ENCODE measurements at regions not wholly inside any gene's neighbourhood (a gene's known extent, or its start where the extent isn't known, plus 50 kb on each side); places are given as distances from the start of the nearest gene placed in this dataset.

DNA sequence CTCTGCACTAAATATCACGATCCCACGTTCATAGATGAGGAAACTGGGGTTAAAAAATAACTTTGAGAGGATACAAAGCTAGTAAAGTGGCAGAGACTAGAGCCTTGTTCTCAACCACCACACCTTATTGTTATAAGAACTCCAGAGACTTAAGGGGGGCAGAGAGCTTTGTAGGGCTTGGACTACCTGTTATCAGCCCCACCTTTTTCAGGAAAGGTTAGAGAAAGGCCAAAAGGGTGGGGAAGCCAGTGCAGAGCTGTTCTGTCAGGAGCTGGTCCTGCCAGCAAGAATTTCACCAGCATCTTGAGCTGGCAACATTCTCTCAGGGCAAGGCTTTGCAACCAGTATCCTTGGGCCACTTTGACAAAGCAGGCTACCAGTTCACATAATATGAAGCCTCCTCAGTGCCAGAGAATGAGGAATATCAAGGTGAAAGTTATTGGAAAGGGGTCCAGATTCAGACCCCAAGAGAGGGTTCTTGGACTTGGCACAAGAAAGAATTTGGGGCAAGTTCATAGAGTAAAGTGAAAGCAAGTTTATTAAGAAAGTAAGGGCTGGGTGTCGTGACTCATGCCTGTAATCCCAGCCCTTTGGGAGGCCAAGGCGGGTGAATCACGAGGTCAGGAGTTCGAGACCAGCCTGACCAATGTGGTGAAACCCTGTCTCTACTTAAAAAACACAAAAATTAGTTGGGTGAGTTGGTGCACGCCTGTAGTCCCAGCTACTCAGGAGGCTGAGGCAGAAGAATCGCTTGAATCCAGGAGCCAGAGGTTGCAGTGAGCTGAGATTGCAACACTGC is 66.2 kb upstream of the CLINT1 start:
- no peak for DNase-seq (ENCODE audit: low read depth)

DNA sequence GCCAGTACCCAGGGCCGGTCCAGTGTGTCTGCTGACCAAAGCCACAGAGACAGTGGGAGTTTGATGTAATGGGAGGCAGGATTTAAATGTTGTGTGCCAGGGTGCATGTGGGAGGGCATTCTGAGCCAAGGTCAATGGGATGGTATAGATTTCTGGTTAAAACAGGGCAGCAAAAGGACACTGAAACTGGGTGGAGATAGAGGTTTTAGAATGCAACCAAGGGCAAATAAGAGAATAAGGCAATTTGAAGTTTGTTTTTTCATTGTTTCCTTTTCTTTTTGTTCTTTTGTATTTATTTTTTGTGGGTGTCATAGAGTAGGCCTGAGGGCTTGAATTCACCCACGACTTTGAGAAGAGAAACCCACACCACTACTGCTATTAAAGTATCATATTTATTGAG is 65.5 kb upstream of the CLINT1 start:
- no peak for DNase-seq (ENCODE audit: low read depth)

GRCh38 chr5:157923765-157924164 is 64.8 kb upstream of the CLINT1 start:
- DNase-seq (ENCODE audit: low read depth): no peak

- no peak for DNase-seq (ENCODE audit: low read depth)
These were observed 63.1 kb upstream of the CLINT1 start for GRCh38 chr5:157922026-157922425.

DNA sequence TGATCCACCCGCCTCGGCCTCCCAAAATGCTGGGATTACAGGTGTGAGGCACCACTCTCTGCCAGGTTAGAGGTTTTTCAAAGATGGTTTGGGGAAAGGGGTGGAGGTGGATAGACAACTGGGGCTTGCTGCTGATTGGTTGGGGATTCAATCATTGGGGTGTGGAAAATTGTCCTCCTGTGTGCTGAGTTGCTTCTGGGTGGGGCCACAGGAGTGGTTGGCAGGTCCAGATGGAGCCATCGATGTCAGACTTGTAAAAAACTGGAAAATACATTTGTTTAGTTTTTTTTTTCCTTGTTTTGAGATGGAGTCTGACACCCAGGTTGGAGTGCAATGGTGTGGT is 61.9 kb upstream of the CLINT1 start:
- no peak for DNase-seq (ENCODE audit: low read depth)

DNA sequence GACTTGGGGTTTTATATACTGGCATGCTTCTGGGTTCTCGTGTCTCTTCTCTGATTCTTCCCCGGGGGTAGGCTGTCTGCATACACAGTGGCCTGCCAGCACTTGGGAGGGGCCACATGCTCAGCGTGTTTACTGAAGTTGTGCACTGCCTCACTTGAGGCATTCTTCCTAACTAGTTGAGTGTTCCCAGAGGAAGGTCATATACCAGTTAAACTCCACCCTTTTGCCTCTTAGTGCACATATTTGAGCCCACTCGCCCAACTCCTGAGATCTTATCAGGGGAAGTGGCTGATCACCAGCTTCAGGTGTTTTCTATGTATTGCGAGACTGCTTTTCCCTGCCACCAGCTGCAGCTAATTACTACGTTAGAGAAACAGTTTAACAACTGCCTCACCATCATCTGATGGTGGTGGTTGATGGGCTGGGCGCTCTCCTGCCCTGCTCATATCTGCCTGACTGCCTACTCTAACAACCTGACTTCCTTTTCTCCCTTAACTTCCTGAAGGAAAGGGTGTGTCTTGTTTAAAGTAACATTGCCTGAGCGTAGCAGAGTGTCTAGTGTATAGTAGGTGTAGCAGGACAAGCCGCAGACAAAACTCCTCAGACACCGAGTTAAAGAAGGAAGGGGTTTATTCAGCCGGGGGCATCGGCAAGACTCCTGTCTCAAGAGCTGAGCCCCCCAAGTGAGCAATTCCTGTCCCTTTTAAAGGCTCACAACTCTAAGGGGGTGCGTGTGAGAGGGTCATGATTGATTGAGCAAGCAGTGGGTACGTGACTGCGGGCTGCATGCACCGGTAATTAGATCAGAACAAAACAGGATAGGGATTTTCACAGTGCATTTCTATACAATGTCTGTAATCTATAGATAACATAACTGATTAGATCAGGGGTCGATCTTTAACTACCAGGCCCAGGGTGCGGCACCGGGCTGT is 60.1 kb upstream of the CLINT1 start:
- DNase-seq (ENCODE audit: low read depth): no peak

DNA sequence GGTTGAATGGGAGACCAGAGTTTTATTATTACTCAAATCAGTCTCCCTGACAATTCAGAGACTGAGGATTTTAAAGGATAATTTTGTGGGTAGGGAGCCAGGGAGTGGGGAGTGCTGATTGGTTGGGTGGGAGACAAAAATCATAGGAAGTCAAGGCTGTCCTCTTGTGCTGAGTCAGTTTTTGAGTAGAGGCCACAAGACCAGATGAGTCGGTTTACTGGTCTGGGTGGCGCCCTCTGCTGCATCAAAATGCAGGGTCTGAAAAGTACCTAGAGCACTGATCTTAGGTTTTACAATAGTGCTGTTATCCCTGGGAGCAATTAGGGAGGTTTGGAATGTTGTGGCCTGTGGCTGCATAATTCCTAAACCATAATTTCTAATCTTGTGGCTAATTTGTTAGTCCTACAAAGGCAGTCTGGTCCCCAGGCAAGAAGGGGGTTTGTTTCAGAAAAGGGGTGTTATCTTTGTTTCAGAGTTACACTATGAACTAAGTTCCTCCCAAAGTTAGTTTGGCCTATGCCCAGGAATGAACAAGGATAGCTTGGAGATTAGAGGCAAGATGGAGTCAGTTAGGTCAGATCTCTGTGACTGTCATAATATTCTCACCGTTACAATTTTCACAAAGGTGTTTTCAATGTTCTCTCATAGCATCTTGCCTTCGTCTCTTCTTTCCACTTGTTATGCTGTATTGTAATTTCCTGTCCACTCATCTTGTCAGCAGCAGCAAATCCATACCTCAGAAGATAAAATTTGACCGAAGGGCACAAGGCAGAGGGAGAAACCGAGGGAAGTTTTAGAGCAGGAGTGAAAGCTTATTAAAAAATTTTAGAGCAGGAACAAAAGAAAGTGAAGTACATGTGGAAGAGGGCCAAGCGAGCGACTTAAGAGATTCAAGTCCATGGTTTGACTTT is 59.2 kb upstream of the CLINT1 start:
- DNase-seq (ENCODE audit: low read depth): peak; percentile 70

GRCh38 chr5:157917491-157917890 is 58.5 kb upstream of the CLINT1 start:
- DNase-seq (ENCODE audit: low read depth): no peak

DNA sequence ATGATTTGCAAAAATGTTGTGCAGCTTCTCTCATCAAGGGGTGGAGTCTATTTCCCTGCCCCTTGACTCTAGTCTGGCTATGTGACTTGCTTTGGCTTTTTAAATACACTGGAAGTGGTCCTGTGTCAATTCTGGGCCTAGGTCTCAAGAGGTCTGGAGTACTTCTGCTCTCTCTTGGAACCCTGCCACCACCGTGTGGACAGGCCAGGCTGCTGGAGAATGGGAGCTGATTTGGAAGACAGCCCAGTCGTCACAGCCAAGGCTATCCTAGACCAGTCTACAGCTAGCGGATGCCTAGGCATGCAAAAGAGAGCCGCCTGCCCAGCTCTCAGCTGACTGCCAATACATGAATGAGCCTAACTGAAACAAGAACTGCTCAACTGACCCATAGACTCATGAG is 56.7 kb upstream of the CLINT1 start:
- DNase-seq (ENCODE audit: low read depth): peak; percentile 55

DNA sequence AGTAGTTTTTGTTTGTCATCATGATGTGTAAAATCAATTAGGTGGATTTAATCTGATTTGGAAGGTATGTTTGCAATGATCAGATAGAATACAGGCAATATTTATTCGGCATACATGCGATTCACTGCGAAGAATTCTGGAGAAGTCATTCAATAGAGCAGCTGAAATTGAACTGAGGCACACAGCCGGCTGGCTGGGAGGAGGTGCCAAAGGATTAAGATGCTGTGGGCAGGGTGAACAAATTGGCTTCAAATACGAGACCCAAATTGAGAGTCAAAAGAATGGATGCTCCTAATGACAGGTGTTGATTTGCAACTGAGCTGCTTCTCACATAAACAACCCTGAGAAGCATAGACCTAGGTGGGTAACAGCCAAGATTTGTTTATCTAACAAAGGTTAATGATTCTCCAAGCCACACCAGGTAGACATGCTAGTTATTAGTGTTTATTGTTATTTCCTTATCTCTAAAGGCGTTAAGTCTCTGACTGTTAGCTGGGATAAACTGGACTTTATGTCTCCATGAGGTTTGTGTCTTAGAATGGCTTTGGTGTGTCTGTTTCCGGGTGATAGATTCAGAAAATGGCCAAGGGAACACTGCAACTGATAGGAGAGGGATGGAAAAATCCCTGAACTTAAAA is 55.3 kb upstream of the CLINT1 start:
- DNase-seq (ENCODE audit: low read depth): no peak

DNA sequence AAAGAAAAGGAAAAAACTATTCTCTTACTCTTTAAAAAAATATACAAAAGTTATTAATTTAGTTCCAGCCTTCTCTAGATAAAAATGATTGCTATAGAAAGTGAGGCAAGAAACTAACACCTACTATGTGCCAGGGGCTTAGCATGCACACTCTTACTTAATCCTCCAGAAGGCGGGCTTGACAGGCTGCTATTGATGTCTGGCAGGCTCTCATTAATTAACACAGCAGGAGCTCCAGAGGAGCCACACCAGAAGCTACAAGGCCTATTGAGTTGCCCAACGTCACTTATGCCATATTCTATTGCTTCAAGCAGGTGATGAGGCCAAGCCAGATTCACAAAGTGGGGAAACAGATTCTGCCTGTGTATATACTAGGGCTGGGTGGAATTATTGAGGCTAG is 54.6 kb upstream of the CLINT1 start:
- DNase-seq (ENCODE audit: low read depth): no peak

DNA sequence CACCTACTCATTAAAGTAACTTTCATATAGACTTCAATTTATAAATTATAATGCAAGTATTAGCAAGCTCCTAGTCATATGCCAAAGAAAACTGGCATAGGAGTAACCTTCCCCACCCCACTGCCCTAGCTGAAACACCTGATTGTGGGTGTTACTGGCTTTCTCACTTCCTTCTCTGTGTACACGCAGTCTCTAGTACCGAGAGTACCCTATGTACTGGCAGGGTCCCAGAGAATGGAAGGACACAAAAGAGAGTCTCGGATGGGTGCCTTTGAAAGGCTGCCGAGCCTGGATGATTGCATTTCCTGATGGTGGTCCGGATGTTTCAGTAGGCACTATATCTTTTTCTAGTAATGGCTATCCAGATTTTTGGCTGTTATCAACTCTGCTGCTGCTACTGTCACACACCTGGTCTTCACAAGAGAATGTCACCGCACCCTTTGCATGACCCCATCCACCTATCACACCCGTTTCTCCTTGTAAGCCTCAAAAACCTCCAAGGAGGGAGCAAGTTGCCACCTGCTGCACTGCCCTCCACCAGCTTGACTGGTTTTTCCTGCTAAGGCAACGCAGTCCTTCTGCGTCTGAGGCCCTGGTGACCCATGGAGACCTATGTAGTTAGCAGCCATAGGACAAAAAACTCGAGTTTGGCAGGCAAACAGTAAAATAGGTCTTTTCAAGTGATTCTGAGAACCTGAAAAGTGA is 53.8 kb upstream of the CLINT1 start:
- no peak for DNase-seq (ENCODE audit: low read depth)

DNA sequence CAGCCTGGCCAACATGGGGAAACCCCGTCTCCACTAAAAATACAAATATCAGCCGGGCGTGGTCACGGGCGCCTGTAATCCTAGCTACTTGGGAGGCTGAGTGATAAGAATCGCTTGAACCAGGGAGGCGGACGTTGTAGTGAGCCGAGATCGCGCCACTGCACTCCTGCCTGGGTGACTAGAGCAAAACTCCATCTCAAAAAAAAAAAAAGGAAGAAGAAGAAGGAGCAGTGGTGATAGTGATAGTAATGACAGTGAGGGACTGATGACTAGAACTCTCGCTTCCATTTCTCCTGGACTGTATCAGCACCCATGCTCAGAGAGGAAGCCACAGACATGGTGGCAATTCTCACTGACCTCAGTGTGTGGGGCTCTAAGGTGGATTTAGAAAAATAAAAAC is 52.6 kb upstream of the CLINT1 start:
- no peak for DNase-seq (ENCODE audit: low read depth)

Data from myocyte (in vitro differentiated cells).